GM23338 (cell line): ENCODE measurements at regions not wholly inside any gene's neighbourhood (a gene's known extent, or its start where the extent isn't known, plus 50 kb on each side); places are given as distances from the start of the nearest gene placed in this dataset.

ENCODE experiments used
- ATAC-seq: fragments of 200-7000 bp; cut with Tn5 transposase; 3 replicates; pipeline ENCODE4 v1.9.1; 2020
- DNase-seq: peaks from one replicate; pipeline ENCODE4 v3.0.0-alpha.2; 2015; ENCODE audit warnings: low spot score
- H2AFZ ChIP-seq: fragments of 200-600 bp; sonication (generic); 2 replicates; pipeline ENCODE4 v1.8.0; 2016; ENCODE audit warnings: antibody characterized with exemption, mild to moderate bottlenecking, moderate library complexity
- H3F3A ChIP-seq: fragments of 200-600 bp; sonication (generic); replicated peaks from 2 replicates; pipeline ENCODE4 v1.8.0; 2017; ENCODE audit warnings: antibody characterized with exemption, mixed run types, low read depth
- H3K27ac ChIP-seq: fragments of 200-600 bp; sonication (generic); 2 replicates; pipeline ENCODE4 v1.6.1; 2016; ENCODE audit warnings: low read depth
- H3K27me3 ChIP-seq: fragments of 200-600 bp; sonication (generic); 2 replicates; pipeline ENCODE4 v1.8.0; 2016; ENCODE audit warnings: mild to moderate bottlenecking, mixed run types, moderate library complexity; ENCODE audit not compliant: insufficient read depth
- H3K36me3 ChIP-seq: fragments of 200-600 bp; sonication (generic); 2 replicates; pipeline ENCODE4 v1.8.0; 2016; ENCODE audit warnings: mild to moderate bottlenecking; ENCODE audit not compliant: insufficient read depth
- H3K4me1 ChIP-seq: fragments of 200-600 bp; sonication (generic); 2 replicates; pipeline ENCODE4 v1.8.0; 2016; ENCODE audit warnings: mild to moderate bottlenecking, moderate library complexity; ENCODE audit not compliant: insufficient read depth
- H3K4me2 ChIP-seq: fragments of 200-600 bp; sonication (generic); 2 replicates; pipeline ENCODE4 v1.7.1; 2017; ENCODE audit warnings: mixed run types
- H3K4me3 ChIP-seq: fragments of 200-600 bp; sonication (generic); 2 replicates; pipeline ENCODE4 v1.6.1; 2016; ENCODE audit warnings: mixed run types
- H3K79me2 ChIP-seq: fragments of 200-600 bp; sonication (generic); replicated peaks from 2 replicates; pipeline ENCODE4 v1.8.0; 2017; ENCODE audit warnings: mild to moderate bottlenecking; ENCODE audit not compliant: insufficient read depth
- H3K9me2 ChIP-seq: fragments of 200-600 bp; sonication (generic); 2 replicates; pipeline ENCODE4 v1.8.0; 2017; ENCODE audit not compliant: insufficient read depth
- H4K20me1 ChIP-seq: fragments of 200-600 bp; sonication (generic); replicated peaks from 2 replicates; pipeline ENCODE4 v1.8.0; 2017; ENCODE audit warnings: mild to moderate bottlenecking; ENCODE audit not compliant: insufficient read depth
- H3K27ac Mint-ChIP-seq: 2 replicates; pipeline ENCODE4 v1.8.0; 2020; ENCODE audit warnings: inconsistent platforms, mild to moderate bottlenecking, moderate library complexity, mixed read lengths
- H3K27me3 Mint-ChIP-seq: 3 replicates; pipeline ENCODE4 v1.8.0; 2022; ENCODE audit warnings: low read depth, mild to moderate bottlenecking, moderate library complexity, mixed read lengths, inconsistent platforms; ENCODE audit not compliant: insufficient read depth, poor library complexity
- H3K36me3 Mint-ChIP-seq: 3 replicates; pipeline ENCODE4 v1.8.0; 2021; ENCODE audit warnings: low read depth, mild to moderate bottlenecking, inconsistent platforms, moderate library complexity, mixed read lengths
- H3K4me1 Mint-ChIP-seq: 3 replicates; pipeline ENCODE4 v1.8.0; 2020; ENCODE audit warnings: mild to moderate bottlenecking, inconsistent platforms, mixed read lengths
- H3K4me3 Mint-ChIP-seq: 3 replicates; pipeline ENCODE4 v1.8.0; 2021; ENCODE audit warnings: moderate library complexity, mild to moderate bottlenecking, inconsistent platforms, mixed read lengths
- H3K9me3 Mint-ChIP-seq: 3 replicates; pipeline ENCODE4 v1.8.0; 2020; ENCODE audit warnings: moderate library complexity, mild to moderate bottlenecking, inconsistent platforms, mixed read lengths
- CREB1 ChIP-seq: fragments of 250-450 bp; sonication (Bioruptor Pico); IDR thresholded peaks from 2 replicates; pipeline ENCODE4 v1.5.0; 2020; ENCODE audit warnings: low read depth, mild to moderate bottlenecking, moderate library complexity
- ETS1 ChIP-seq: IDR thresholded peaks from 2 replicates; pipeline ENCODE4 v1.6.1; 2016; ENCODE audit warnings: antibody characterized with exemption
- NANOG ChIP-seq: IDR thresholded peaks from 2 replicates; pipeline ENCODE4 v1.6.1; 2016; ENCODE audit warnings: antibody characterized with exemption, borderline replicate concordance
- ZNF462 ChIP-seq: fragments of 250-450 bp; sonication (Bioruptor Pico); IDR thresholded peaks from 2 replicates; pipeline ENCODE4 v1.5.0; 2020; ENCODE audit warnings: mild to moderate bottlenecking, moderate library complexity

GRCh38 chr10:11387044-11387443 lies 224.4 kb downstream of the USP6NL start:
- no peak for ATAC-seq
- no peak for TF ChIP-seq NANOG
- no peak for TF ChIP-seq ETS1
- no peak for TF ChIP-seq ZNF462
- TF ChIP-seq CREB1 (CRISPR knock-in tag): no peak
- no peak overlapping the region for H3K4me3 Mint-ChIP-seq
- peaks cover 6% of the 10 kb centered on the region; the same call in 2 of the 3 replicates for H3K4me1 Mint-ChIP-seq
- peaks cover 3% of the 10 kb centered on the region; the same call in 1 of the 3 replicates for H3K9me3 Mint-ChIP-seq
- no peak overlapping the region for H3K4me3 ChIP-seq
- peaks cover 4% of the 10 kb centered on the region for H3K27me3 Mint-ChIP-seq
- H3K27ac Mint-ChIP-seq: no peak overlapping the region
- DNase-seq: no peak
- 0 out of 2 replicates have a peak, but pooled peaks cover 7% of the 10 kb centered on the region for H3K4me1 ChIP-seq
- peak overlapping the region; percentile 70 for H2AFZ ChIP-seq
- no peaks in the 10 kb centered on the region for H3K79me2 ChIP-seq
- H3K36me3 Mint-ChIP-seq: no peaks in the 10 kb centered on the region
- no peak overlapping the region for H3K4me2 ChIP-seq
- no peaks in the 10 kb centered on the region for H3K27me3 ChIP-seq
- H4K20me1 ChIP-seq: no peaks in the 10 kb centered on the region
- no peaks in the 10 kb centered on the region for H3K36me3 ChIP-seq
- H3K9me2 ChIP-seq: 0 out of 2 replicates have a peak, but pooled peaks cover 6% of the 10 kb centered on the region
- H3K27ac ChIP-seq: no peak overlapping the region
- no peaks in the 10 kb centered on the region for H3F3A ChIP-seq
